Hepatocyte (in vitro differentiated cells): ENCODE measurements at regions not wholly inside any gene's neighbourhood (a gene's known extent, or its start where the extent isn't known, plus 50 kb on each side); places are given as distances from the start of the nearest gene placed in this dataset.

Source experiments
- DNase-seq: peaks from one replicate; pipeline ENCODE4 v3.0.0-alpha.2; 2016; ENCODE audit warnings: low spot score
- H2AFZ ChIP-seq: fragments of 200-600 bp; sonication (generic); 2 replicates; pipeline ENCODE4 v1.6.0; 2016; ENCODE audit warnings: antibody characterized with exemption, mild to moderate bottlenecking
- H3K27ac ChIP-seq: fragments of 200-600 bp; sonication (generic); 2 replicates; pipeline ENCODE4 v1.5.1; 2016; ENCODE audit warnings: mild to moderate bottlenecking
- H3K27me3 ChIP-seq: fragments of 200-600 bp; sonication (generic); 2 replicates; pipeline ENCODE4 v1.6.1; 2016
- H3K36me3 ChIP-seq: fragments of 200-600 bp; sonication (generic); replicated peaks from 2 replicates; pipeline ENCODE4 v1.5.1; 2016; ENCODE audit warnings: low read depth; ENCODE audit not compliant: insufficient read depth
- H3K4me1 ChIP-seq: fragments of 200-600 bp; sonication (generic); 2 replicates; pipeline ENCODE4 v1.5.1; 2016; ENCODE audit warnings: mild to moderate bottlenecking, moderate library complexity; ENCODE audit not compliant: insufficient read depth
- H3K4me2 ChIP-seq: fragments of 200-600 bp; sonication (generic); 2 replicates; pipeline ENCODE4 v1.6.0; 2016
- H3K4me3 ChIP-seq: fragments of 200-600 bp; sonication (generic); 2 replicates; pipeline ENCODE4 v1.5.1; 2016; ENCODE audit warnings: mild to moderate bottlenecking
- H3K79me2 ChIP-seq: fragments of 200-600 bp; sonication (generic); 2 replicates; pipeline ENCODE4 v1.6.0; 2017; ENCODE audit warnings: mild to moderate bottlenecking
- H3K9me2 ChIP-seq: fragments of 200-600 bp; sonication (generic); replicated peaks from 2 replicates; pipeline ENCODE4 v1.6.0; 2017; ENCODE audit warnings: mild to moderate bottlenecking; ENCODE audit not compliant: insufficient read depth
- H3K9me3 ChIP-seq: fragments of 200-600 bp; sonication (generic); 2 replicates; pipeline ENCODE4 v1.5.1; 2016; ENCODE audit warnings: low read depth, mild to moderate bottlenecking
- H4K20me1 ChIP-seq: fragments of 200-600 bp; sonication (generic); 2 replicates; pipeline ENCODE4 v1.6.0; 2016; ENCODE audit warnings: mild to moderate bottlenecking; ENCODE audit not compliant: insufficient read depth, poor library complexity, severe bottlenecking
- EZH2 ChIP-seq: fragments of 200-600 bp; sonication (generic); IDR thresholded peaks from 2 replicates; pipeline ENCODE4 v1.6.1; 2016; ENCODE audit warnings: antibody characterized with exemption, mild to moderate bottlenecking, borderline replicate concordance
- EZH2phosphoT487 ChIP-seq: fragments of 200-600 bp; sonication (generic); IDR thresholded peaks from one replicate; pipeline ENCODE4 v1.6.1; 2018; ENCODE audit warnings: antibody characterized with exemption, mild to moderate bottlenecking, low read depth, moderate library complexity; ENCODE audit not compliant: unreplicated experiment, severe bottlenecking
- WGBS: methylation state at CpG from one replicate; pipeline ENCODE4 v1.1.6; 2016; ENCODE audit warnings: low lambda C conversion rate; ENCODE audit errors: missing lambda C conversion rate; 5-methylcytosine and 5-hydroxymethylcytosine counted together
- TF ChIP-seq, protein P1 (sequence below): fragments of 200-600 bp; sonication (generic); IDR thresholded peaks from 2 replicates; pipeline ENCODE4 v1.5.1; 2016; ENCODE audit warnings: antibody characterized with exemption, mild to moderate bottlenecking; ENCODE audit not compliant: poor library complexity

DNA sequence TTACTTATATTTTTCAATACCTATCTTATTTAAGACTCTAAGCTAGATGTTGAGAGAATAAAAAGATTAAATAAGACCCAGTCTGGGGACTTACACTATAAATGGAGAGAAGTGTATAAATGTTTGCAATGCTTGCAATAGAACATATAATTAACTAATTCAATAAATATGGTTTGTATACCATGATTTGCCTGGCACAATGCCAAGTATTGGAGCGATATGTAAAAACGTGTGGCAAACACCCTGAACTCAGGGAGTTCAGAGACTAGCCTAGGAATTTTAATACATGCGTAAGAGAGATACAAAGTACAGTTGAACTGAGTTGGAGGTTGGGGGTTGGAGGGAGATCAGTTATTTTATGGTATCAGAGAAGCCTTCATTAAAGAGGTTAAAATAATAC lies 251.8 kb upstream of the DDX18 start:
- WGBS: 82% methylated on average over 3 of the region's 3 CpGs
- no peak overlapping the region for H3K4me2 ChIP-seq
- no peaks in the 10 kb centered on the region for H3K36me3 ChIP-seq
- H2AFZ ChIP-seq: no peak overlapping the region
- no peaks in the 10 kb centered on the region for H3K9me2 ChIP-seq
- no peaks in the 10 kb centered on the region for H3K4me1 ChIP-seq
- no peak overlapping the region for H3K27ac ChIP-seq
- no peaks in the 10 kb centered on the region for H3K9me3 ChIP-seq
- no peaks in the 10 kb centered on the region for H3K79me2 ChIP-seq
- no peak for TF ChIP-seq EZH2phosphoT487
- TF ChIP-seq EZH2: no peak
- TF ChIP-seq, protein P1, sequence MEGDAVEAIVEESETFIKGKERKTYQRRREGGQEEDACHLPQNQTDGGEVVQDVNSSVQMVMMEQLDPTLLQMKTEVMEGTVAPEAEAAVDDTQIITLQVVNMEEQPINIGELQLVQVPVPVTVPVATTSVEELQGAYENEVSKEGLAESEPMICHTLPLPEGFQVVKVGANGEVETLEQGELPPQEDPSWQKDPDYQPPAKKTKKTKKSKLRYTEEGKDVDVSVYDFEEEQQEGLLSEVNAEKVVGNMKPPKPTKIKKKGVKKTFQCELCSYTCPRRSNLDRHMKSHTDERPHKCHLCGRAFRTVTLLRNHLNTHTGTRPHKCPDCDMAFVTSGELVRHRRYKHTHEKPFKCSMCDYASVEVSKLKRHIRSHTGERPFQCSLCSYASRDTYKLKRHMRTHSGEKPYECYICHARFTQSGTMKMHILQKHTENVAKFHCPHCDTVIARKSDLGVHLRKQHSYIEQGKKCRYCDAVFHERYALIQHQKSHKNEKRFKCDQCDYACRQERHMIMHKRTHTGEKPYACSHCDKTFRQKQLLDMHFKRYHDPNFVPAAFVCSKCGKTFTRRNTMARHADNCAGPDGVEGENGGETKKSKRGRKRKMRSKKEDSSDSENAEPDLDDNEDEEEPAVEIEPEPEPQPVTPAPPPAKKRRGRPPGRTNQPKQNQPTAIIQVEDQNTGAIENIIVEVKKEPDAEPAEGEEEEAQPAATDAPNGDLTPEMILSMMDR: no peak
- no peaks in the 10 kb centered on the region for H4K20me1 ChIP-seq
- DNase-seq: no peak
- no peak overlapping the region for H3K4me3 ChIP-seq
- no peaks in the 10 kb centered on the region for H3K27me3 ChIP-seq

DNA sequence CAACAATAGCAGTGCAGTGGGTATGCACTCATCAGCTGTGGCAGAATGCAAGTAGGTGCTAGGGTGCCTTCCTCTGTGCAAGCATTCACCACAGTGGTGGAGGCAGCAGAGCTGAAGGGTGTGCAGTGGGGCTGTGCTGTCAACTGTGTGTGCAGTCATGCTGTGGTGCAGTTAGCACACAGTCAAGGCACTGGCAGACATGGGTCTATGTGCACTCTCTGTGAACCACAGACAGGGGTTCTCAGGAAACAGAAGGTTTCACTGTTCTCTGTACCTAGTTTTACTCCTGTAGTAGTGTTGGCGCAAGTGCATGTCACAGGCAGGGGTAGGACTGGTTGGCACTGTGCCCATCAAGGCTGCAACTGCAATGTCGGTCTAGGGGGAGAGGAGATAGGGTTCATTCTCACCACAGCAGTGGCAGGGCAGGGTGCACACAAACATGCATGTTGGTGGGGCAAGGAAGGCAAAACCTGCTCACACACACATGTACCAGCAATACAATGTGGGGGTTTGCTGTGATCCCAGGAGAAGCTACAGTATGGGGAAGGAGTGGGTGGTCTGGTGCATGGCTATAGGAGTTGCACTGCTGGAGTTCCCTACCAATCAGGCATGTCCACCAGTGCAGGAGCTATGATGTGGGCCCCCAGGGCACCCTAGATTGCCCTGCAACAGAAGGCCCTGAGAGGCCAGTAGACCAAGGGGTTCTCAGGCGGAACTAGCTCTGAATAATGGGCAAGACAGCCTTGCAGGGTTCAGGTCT lies 242.7 kb upstream of the DDX18 start:
- no peak for TF ChIP-seq EZH2
- TF ChIP-seq, protein P1: no peak
- no peak for TF ChIP-seq EZH2phosphoT487
- Histone ChIP-seq H4K20me1 (no peaks in the 10 kb centered on the region), H3K27me3 (no peaks in the 10 kb centered on the region), H3K4me2 (no peak overlapping the region), H3K27ac (no peak overlapping the region), H3K4me3 (no peak overlapping the region), H3K79me2 (no peaks in the 10 kb centered on the region), H3K9me2 (no peaks in the 10 kb centered on the region), H3K4me1 (no peaks in the 10 kb centered on the region), H2AFZ (no peak overlapping the region), H3K36me3 (no peaks in the 10 kb centered on the region), H3K9me3 (no peaks in the 10 kb centered on the region)
- no peak for DNase-seq
- WGBS: 55% methylated on average over 3 of the region's 3 CpGs

DNA sequence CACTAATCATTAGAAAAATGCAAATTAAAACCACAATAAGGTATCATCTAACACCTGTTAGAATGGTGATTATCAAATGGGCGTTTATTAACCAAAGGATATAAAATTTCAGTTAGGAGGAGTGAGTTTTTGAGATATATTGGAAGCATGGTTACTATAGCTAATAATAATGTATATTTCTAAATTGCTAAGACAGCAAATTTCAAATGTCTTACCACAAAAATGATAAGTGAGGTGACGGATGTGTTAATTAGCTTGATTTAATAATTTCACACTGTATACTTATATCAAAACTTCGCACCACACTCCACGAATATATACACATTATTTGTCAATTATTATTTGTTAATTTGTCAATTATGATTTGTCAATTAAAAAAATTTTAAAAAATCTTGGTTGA lies 227.2 kb upstream of the DDX18 start:
- 84% methylated on average over 4 of the region's 4 CpGs for WGBS
- no peaks in the 10 kb centered on the region for H3K27me3 ChIP-seq
- H3K4me3 ChIP-seq: no peak overlapping the region
- H4K20me1 ChIP-seq: no peaks in the 10 kb centered on the region
- H3K9me2 ChIP-seq: no peaks in the 10 kb centered on the region
- no peaks in the 10 kb centered on the region for H3K4me1 ChIP-seq
- no peaks in the 10 kb centered on the region for H3K9me3 ChIP-seq
- no peak for DNase-seq
- no peaks in the 10 kb centered on the region for H3K79me2 ChIP-seq
- TF ChIP-seq, protein P1: no peak
- no peak overlapping the region for H3K27ac ChIP-seq
- H3K36me3 ChIP-seq: no peaks in the 10 kb centered on the region
- H3K4me2 ChIP-seq: no peak overlapping the region
- no peak overlapping the region for H2AFZ ChIP-seq

DNA sequence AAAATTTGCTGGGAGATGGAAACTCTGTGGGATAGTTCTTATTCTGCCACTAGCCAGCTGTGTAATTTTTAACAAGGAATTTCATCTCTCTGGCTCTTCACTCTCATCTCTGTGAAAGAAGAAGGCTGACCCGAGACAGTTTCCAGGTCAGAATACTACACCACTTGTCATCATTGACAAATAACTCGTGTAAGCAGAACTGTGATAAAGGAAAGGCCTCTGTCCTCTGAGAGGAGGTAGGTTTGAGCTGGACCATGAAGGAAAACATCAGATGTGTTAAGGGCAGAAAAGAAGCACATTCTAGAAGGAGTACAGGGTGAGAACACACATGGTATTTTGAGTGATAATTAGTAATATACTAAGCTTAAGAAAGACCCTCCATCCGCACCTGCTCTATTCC lies 211.4 kb upstream of the DDX18 start:
- WGBS: 39% methylated on average over 3 of the region's 3 CpGs
- Histone ChIP-seq H3K79me2 (no peaks in the 10 kb centered on the region), H2AFZ (no peak overlapping the region), H3K27ac (no peak overlapping the region), H3K9me3 (no peaks in the 10 kb centered on the region), H3K27me3 (no peaks in the 10 kb centered on the region), H3K9me2 (no peaks in the 10 kb centered on the region), H3K4me2 (no peak overlapping the region), H4K20me1 (no peaks in the 10 kb centered on the region), H3K4me3 (no peak overlapping the region), H3K36me3 (no peaks in the 10 kb centered on the region), H3K4me1 (no peaks in the 10 kb centered on the region)
- TF ChIP-seq, protein P1: no peak
- no peak for TF ChIP-seq EZH2phosphoT487
- no peak for TF ChIP-seq EZH2
- DNase-seq: no peak
